PC-9 (cell line): ENCODE measurements at regions not wholly inside any gene's neighbourhood (a gene's known extent, or its start where the extent isn't known, plus 50 kb on each side); places are given as distances from the start of the nearest gene placed in this dataset.
A peak's percentile ranks its signal among the peaks of the same experiment; 100 is the strongest.

Experiments
- BruUV-seq: library from RNA; stranded (reverse); fragments of 400-500 nt; replicated peaks from 2 replicates; lab custom pipeline; 2021; lab: Mats Ljungman, UMichigan
- CTCF ChIA-PET: fragments of 300-600 bp; sonication (Branson Sonifier 250); formaldehyde crosslinking; loops from one replicate; lab custom pipeline; 2022; ENCODE audit warnings: antibody characterized with exemption; lab: Charles Lee
- POLR2A ChIA-PET: fragments of 300-600 bp; sonication (Branson Sonifier 250); formaldehyde crosslinking; loops from one replicate; lab custom pipeline; 2022; ENCODE audit warnings: antibody characterized with exemption; ENCODE audit not compliant: unreplicated experiment; lab: Charles Lee
- DNase-seq, 2 experiments: peaks; one replicate each; pipeline versions ENCODE4 v3.0.0 to v3.0.0-alpha.2; 2015 to 2022; ENCODE audit warnings: mixed read lengths in 1 of 2
- H2AFZ ChIP-seq: fragments of 200-600 bp; sonication (generic); 2 replicates; pipeline ENCODE4 v1.8.1; 2017; ENCODE audit warnings: antibody characterized with exemption
- H3F3A ChIP-seq: fragments of 200-600 bp; sonication (generic); 2 replicates; pipeline ENCODE4 v1.8.1; 2017; ENCODE audit warnings: antibody characterized with exemption, mild to moderate bottlenecking, low read depth; ENCODE audit not compliant: insufficient read depth
- H3K27ac ChIP-seq: fragments of 200-600 bp; sonication (generic); 2 replicates; pipeline ENCODE4 v1.6.1; 2016; ENCODE audit warnings: mixed run types
- H3K27me3 ChIP-seq: fragments of 200-600 bp; sonication (generic); 2 replicates; pipeline ENCODE4 v1.6.1; 2016; ENCODE audit warnings: low read depth, mixed run types; ENCODE audit not compliant: insufficient read depth
- H3K36me3 ChIP-seq: fragments of 200-600 bp; sonication (generic); 2 replicates; pipeline ENCODE4 v1.6.1; 2016; ENCODE audit warnings: low read depth, mixed run types
- H3K4me1 ChIP-seq: fragments of 200-600 bp; sonication (generic); replicated peaks from 2 replicates; pipeline ENCODE4 v1.6.1; 2016; ENCODE audit warnings: mixed run types; ENCODE audit not compliant: insufficient read depth
- H3K4me2 ChIP-seq: fragments of 200-600 bp; sonication (generic); 2 replicates; pipeline ENCODE4 v1.6.1; 2017; ENCODE audit warnings: mixed run types
- H3K4me3 ChIP-seq: fragments of 200-600 bp; sonication (generic); 2 replicates; pipeline ENCODE4 v1.6.1; 2016; ENCODE audit warnings: mixed run types
- H3K79me2 ChIP-seq: fragments of 200-600 bp; sonication (generic); 2 replicates; pipeline ENCODE4 v1.6.1; 2017; ENCODE audit warnings: low read depth, mixed run types
- H3K9me2 ChIP-seq: fragments of 200-600 bp; sonication (generic); 2 replicates; pipeline ENCODE4 v1.8.1; 2017; ENCODE audit warnings: mild to moderate bottlenecking; ENCODE audit not compliant: insufficient read depth
- H3K9me3 ChIP-seq: fragments of 200-600 bp; sonication (generic); 2 replicates; pipeline ENCODE4 v1.8.1; 2016; ENCODE audit warnings: low read depth; ENCODE audit not compliant: insufficient read depth
- H4K20me1 ChIP-seq: fragments of 200-600 bp; sonication (generic); 2 replicates; pipeline ENCODE4 v1.8.1; 2017; ENCODE audit not compliant: insufficient read depth
- CTCF ChIP-seq: fragments of 200-600 bp; sonication (generic); conservative IDR thresholded peaks from 2 replicates; pipeline ENCODE4 v1.6.1; 2017; ENCODE audit warnings: mixed run types, antibody characterized with exemption, mild to moderate bottlenecking, moderate library complexity
- EZH2 ChIP-seq: fragments of 200-600 bp; sonication (generic); IDR thresholded peaks from 2 replicates; pipeline ENCODE4 v1.8.0; 2017; ENCODE audit warnings: antibody characterized with exemption, low read depth
- intact Hi-C: fragments of 100-400 bp; cut with micrococcal nuclease; formaldehyde crosslinking; loops from one replicate; pipeline ENCODE4 v1.10.0; 2022; ENCODE audit not compliant: unreplicated experiment

GRCh38 chr11:86153439-86153838 lies 84.6 kb upstream of the PICALM start:
- no TSS peak for BruUV-seq

DNA sequence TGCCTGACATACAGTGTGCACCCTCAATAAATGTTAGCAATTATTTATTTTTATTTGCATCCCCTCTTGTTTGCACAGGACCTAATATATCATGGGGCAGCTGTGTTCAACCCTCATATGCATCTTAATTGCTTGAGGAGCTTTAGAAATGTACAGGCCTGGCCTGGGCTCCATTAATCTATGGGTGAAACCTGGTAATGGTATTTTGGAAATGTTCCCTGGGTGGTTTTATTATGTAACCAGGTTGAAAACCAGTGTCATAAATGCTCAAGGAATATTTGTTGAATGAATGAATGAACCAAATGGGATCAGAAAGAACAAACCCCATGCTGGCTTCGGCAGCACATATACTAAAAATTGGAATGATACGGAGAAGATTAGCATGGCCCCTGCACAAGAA lies 84.0 kb upstream of the PICALM start:
- no TSS peak for BruUV-seq
- CTCF ChIA-PET = no interaction called here
- no peaks in the 10 kb centered on the region for H3K36me3 ChIP-seq
- H3K9me2 ChIP-seq = no peaks in the 10 kb centered on the region
- no peaks in the 10 kb centered on the region for H4K20me1 ChIP-seq
- H3K27me3 ChIP-seq = no peaks in the 10 kb centered on the region
- H3F3A ChIP-seq = peaks cover 18% of the 10 kb centered on the region
- POLR2A ChIA-PET = no interaction called here
- H3K4me2 ChIP-seq = no peak overlapping the region
- DNase-seq = peak in 1 of 2 experiments; percentile 27
- no peaks in the 10 kb centered on the region for H3K79me2 ChIP-seq
- H3K4me3 ChIP-seq = no peak overlapping the region
- intact Hi-C loops = loop anchor here (2.0 kb wide), 1 partner anchor 40 kb away; no protein-coding TSS in a partner anchor
- no peaks in the 10 kb centered on the region for H3K9me3 ChIP-seq
- peaks cover 27% of the 10 kb centered on the region for H3K4me1 ChIP-seq
- H2AFZ ChIP-seq = no peak overlapping the region
- no peak for TF ChIP-seq CTCF
- TF ChIP-seq EZH2 = no peak
- H3K27ac ChIP-seq = no peak overlapping the region

More at GRCh38 chr11:86153439-86153838, 84.6 kb upstream of the PICALM start:
- ChIA-PET CTCF (no interaction called here), POLR2A (no interaction called here)
- no peak overlapping the region for H3K4me2 ChIP-seq
- H3K9me2 ChIP-seq = no peaks in the 10 kb centered on the region
- intact Hi-C loops = loop anchor here (2.0 kb wide), 1 partner anchor 39 kb away; no protein-coding TSS in a partner anchor
- H3F3A ChIP-seq = peaks cover 18% of the 10 kb centered on the region
- H3K9me3 ChIP-seq = no peaks in the 10 kb centered on the region
- peaks cover 27% of the 10 kb centered on the region for H3K4me1 ChIP-seq
- no peak overlapping the region for H2AFZ ChIP-seq
- TF ChIP-seq CTCF (no peak), EZH2 (no peak)
- no peak overlapping the region for H3K4me3 ChIP-seq
- no peaks in the 10 kb centered on the region for H3K36me3 ChIP-seq
- H4K20me1 ChIP-seq = no peaks in the 10 kb centered on the region
- H3K79me2 ChIP-seq = no peaks in the 10 kb centered on the region
- no peak overlapping the region for H3K27ac ChIP-seq
- H3K27me3 ChIP-seq = no peaks in the 10 kb centered on the region
- peak in 1 of 2 experiments; percentile 15 for DNase-seq

DNA sequence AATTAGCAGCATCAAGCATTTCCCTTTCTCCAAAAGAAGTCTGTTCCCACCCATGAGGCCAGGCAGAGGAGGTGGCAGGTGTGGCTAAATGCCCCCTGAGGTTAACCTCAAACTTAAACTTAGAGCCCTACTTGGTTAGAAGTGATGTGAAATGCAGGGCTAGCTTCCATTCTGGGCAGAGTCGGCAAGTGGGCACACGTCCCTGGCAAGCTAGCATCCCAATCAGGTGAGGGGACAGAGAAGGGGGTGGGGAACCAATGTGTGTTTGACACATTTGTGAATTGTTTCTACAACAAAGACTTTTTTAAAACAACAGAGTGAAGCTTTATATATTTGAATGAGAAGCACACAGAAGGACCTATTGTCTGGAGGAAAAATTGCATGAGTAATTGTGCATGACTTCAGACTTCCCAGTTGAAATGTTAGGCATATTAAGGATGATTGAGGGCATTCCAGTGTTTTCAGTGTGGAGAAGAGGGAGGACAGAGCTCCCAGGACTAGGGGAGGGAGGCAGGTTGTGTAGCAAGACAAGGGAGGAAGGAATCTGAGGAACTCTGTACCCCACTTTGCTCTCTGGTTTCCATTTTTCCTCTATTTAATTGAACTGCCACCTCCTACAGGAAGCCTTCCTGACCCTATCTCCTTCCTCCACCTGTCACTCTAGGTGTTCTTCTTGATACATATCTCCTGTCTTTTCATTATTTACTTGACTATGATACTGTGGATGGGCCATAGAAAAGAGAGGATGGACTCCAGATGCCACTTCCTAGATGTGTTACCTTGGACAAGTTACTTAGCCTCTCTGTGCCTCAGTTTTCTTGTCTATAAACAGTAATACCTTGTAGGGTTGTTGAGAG lies 83.3 kb upstream of the PICALM start:
- CTCF ChIA-PET = no interaction called here

More for the DNA sequence above, 83.3 kb upstream of the PICALM start:
- intact Hi-C loops = loop anchor here (2.0 kb wide), 1 partner anchor 41 kb away; no protein-coding TSS in a partner anchor
- TF ChIP-seq EZH2 (no peak), CTCF (no peak)
- DNase-seq = peak in 1 of 2 experiments; percentile 45
- Histone ChIP-seq H3K27me3 (no peaks in the 10 kb centered on the region), H3F3A (peaks cover 18% of the 10 kb centered on the region), H3K79me2 (no peaks in the 10 kb centered on the region), H3K36me3 (no peaks in the 10 kb centered on the region), H3K4me3 (no peak overlapping the region), H2AFZ (peak overlapping the region; percentile 52; the same call in 1 of the 2 replicates), H3K27ac (peak overlapping the region; percentile 38), H3K4me2 (peak overlapping the region; percentile 25), H3K4me1 (peaks cover 27% of the 10 kb centered on the region), H3K9me2 (no peaks in the 10 kb centered on the region), H3K9me3 (no peaks in the 10 kb centered on the region), H4K20me1 (no peaks in the 10 kb centered on the region)
- BruUV-seq = no TSS peak
- POLR2A ChIA-PET = interaction anchor here (0.6 to 0.7 kb wide), 3 partner anchors 8 to 54 kb away, joined by 3 to 5 read pairs (median 5); no protein-coding TSS in a partner anchor
